ENCODE measurements at regions not wholly inside any gene's neighbourhood (a gene's known extent, or its start where the extent isn't known, plus 50 kb on each side); places are given as distances from the start of the nearest gene placed in this dataset.
"Not testable (repeated sequence)": the region's sequence is repeated elsewhere in the genome, so short reads cannot be mapped to it uniquely, and the experiment has no call there.

DNA sequence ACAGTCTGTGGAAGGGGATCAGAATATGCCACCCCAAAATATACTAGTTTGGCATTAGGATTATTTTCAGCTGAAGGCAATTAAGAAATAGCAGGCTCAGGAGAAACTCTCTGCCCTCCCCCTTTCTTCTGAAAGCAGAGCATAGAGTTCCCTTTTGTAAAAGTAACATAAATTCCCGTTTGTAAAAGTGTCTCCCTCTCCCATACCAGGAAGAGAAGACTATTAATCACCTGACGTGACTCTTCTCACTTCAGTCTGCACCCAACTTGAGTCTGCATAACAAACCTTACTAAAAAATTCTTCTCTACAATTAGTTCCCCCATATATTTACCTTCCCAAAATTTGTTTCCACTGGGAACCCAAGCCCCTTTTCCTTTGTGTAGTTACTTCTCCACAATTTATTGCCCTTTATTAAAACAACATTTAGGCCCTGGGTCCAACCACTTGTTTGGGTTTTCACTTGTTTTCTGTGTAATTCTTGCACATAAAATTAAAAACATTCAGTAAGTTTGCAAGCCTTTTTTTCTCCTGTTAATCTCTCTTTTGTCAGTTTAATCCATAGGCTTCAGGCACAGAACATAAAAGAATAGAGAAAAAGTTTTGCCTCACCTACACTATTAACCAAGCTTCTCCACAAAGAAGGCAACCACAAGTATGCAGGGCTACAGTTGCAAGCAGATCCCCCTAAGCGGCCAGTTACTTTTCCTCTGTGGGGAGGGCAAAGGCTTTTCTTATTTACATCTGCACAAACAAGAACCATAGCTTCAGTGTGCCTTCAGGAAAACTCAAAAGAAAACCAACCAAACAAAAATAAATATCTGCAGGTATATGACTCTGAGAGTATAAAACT lies 73.8 kb upstream of the EPCAM start:
- no peak for DNase-seq (ENCODE audit: low read depth, low spot score)

DNA sequence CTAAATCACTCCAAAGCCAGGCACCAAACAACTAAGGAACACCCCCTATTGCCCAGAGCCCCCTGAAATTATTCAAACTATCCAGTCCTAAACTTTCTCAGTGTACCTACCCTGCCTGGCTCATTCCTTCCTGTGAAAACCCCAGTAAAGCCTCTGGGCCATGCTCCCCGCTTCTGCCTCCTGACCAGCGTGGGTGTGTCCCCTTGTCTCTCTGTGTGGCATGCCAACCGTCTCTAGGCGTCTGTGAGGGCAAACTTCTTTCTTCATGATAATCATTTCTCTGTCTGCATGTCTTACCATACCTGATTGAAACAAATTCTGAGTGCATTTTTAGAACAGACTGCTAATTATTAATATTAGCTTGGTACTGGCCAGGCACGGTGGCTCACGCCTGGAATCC lies 75.1 kb upstream of the EPCAM start:
- no peak for DNase-seq (ENCODE audit: low read depth, low spot score)

DNA sequence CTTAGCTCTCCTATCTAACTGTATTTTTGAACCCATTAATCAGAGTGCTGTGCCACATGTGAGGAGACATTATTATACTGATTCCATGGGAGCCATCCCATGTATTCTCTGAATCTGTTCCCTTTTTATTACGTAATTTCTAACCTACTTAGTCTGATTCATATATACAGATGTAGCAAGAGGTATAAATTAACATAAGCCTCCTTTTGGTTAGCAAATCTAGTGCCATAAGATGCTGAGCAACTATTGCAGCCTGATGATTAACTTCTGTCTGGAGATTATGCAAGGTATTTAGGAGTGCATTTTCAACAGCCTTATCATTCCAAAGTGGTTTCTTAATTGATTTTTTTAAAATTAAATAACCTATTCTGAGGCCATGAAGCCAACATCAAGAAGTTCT lies 80.2 kb upstream of the EPCAM start:
- DNase-seq (ENCODE audit: low read depth, low spot score): no peak

DNA sequence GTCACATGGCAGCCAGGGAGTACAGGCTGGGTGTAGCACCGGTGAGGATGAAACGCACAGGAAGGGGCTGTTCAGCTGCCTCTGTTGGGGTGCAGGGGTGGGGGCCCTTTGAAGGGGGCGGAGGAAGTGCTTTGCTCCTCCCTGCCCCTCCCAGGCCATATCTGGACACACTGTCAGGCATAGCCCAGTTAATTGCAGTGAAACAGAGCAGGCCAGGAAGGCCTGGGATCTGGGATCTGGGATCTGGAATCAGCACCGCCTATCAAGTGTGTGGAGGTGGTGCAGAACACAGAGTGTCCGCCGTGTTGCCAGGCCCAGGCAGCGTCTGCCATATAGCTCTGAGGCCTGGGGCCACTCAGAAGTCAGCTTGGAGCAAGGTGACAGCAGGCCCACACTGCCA lies 85.5 kb upstream of the EPCAM start:
- DNase-seq (ENCODE audit: low read depth, low spot score): no peak

DNA sequence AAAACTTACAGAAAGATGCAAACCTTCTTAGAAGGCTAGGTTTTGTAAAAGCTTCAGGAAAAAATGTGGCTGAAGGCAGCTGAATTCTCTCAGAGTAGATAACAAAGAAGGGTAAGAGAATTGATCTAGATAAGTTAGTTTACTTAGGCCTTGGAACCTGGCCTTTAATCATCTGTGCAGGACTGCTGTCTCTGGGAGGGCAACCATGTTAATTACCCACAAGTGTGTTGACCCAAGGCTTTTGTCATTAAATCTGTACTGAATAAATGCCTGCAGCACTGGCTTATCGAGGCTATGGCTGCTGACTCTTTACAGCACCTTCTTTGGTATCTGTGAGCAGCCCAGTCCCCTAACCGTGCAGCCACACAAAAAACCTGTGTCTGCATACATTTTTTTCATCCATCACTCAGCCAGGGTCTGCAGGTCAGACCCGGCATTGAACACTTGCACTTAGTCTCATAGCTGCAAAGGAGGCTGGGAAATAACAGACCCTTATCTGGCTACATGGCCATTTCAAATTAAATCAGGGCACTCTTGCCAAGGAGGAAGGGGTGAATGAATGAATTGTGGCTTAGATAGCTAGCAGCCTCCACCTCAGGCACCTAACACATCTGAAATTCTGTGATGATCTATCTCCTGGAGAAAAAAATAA lies 86.4 kb upstream of the EPCAM start:
- DNase-seq (ENCODE audit: low read depth, low spot score): no peak

DNA sequence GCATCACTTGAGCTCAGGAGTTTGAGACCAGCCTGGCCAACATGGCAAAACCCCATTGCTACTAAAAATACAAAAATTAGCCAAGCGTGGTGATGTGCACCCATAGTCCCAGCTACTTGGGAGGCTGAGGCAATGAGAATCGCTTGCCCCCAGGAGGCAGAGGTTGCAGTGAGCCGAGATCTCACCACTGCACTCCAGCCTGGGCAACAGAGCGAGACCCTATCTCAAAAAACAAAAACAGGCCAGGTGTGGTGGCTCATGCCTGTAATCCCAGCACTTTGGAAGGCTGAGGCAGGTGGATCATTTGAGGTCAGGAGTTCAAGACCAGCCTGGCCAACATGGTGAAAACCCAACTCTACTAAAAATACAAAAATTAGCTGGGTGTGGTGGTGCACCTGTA lies 89.6 kb upstream of the EPCAM start:
- not testable (repeated sequence) for DNase-seq (ENCODE audit: low read depth, low spot score)

DNA sequence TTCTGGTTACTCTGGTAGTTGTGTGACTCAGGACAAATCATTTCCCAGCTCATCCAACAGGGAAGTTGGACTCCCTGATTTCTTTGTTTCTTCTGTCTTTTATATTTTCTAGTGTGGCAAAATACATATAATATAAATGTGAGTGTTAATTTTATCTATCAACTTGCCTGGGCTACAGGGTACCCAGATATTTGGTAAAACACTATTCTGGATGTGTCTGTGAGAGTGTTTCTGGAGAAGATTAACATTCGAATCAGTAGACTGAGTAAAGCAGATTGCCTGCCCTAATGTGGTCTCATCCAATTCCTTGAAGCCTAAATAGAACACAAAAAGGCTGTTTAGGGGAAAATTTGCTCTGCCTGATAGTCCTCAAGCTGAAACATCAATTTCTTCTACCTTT lies 91.1 kb upstream of the EPCAM start:
- no peak for DNase-seq (ENCODE audit: low read depth, low spot score)

DNA sequence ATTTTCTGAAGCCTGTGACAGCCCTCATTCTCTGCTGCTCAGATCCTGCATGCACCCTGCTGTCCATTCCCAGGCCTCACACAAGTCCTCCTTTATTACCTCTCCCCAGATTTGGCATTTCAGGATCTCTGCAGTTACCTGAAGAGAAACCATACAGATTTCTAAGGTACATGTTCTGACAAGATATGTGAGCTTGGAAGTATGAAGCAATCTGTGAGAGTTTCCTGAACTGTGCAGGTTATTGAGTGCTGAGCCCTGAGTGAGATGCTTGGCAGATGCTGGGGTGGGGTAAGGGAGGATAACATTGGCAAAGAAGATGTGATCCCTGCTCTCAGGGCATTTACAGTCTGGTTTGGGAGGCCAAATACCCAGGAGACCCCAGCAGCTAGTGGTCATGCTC lies 91.9 kb upstream of the EPCAM start:
- DNase-seq (ENCODE audit: low read depth, low spot score): no peak

DNA sequence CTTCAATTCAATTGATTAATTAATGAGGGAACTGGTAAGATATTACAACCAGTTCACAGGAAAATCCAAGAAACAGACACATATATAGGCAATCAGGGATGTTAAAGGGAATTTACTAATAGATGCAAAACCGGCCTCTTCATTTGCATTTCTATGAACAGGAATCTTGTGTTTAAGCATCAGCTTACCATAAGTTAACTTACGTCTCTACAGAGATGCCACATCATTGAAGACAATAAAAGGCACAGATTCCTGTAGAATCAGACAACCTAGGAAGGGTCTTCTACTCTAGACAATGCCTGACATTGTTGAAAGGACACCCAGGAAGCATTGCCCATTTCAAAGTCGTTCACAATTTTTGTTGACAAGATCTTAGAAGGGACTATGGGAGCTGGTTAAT lies 93.0 kb upstream of the EPCAM start:
- DNase-seq (ENCODE audit: low read depth, low spot score): no peak

DNA sequence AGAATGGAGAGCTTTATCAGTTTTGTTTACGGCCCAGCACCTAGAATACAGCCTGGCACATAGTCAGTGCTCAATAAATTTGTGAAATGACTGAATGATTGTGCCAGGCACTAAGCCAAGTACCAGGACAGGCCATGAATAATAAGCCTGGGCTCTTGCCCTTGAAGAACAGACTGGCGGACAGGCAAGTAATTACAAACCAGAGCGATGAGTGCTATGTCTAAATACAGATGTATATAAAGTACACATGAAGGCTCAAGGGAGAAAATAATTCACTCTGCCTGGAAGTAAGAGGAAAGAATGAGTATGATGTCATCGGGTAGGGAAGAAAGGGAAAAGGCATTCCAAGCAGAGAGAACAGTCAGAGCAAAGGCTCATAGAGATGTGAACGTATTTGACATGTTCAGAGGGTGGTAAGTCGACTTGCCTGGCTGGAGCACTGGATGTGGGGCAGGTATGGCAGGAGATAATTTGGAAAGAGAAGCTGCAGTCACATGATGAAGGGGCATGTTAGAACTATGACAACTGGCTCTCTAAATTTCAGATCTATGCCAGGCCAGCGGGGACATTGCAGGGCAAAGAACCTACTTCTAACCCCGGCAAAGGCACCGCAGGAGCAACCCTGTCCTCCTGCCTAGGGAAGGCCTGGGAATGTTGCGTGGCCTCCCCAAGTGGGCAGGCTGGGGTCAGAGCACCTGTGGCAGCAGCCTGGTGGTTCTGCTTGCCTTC lies 94.9 kb upstream of the EPCAM start:
- DNase-seq (ENCODE audit: low read depth, low spot score): no peak

DNA sequence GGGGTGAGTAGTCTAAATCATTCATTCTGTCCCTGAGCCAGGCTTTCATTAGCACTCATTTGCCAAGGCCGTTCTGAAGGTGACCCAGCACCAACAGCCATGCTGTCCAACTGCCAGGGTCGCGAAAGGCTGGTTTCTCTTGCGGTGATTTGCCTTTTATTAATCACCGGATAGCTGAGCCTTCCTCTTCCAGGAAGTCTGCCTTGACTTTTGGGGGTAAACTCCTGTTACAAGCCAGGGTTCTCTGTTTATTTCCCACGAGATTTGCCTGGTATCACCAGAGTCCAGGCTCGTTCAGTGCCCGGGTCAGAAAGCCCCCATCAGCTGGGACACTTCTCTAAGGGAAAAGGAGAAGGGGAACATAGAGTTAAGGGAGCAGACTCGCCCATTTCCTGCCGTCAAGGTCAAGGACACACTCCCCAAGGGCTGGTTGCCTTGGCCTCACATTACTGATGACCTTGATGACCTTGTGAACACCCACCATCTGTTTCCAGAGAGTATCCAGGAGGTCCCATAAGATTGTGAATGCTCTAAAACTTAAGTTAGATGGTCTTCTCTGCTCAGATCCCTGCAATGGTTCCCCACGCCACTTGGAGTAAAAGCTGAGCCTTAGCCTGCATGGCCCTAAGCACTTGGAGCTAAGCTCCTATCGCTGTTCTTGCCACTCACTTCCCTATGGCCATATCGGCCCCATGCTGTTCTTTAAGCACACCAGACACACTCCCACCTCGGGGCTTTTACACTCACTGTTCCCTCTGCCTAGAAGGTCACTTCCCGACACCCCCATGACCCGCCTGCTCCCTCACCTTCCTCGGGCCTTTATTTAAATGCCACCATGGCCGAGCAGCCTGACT lies 96.0 kb upstream of the EPCAM start:
- no peak for DNase-seq (ENCODE audit: low read depth, low spot score)

DNA sequence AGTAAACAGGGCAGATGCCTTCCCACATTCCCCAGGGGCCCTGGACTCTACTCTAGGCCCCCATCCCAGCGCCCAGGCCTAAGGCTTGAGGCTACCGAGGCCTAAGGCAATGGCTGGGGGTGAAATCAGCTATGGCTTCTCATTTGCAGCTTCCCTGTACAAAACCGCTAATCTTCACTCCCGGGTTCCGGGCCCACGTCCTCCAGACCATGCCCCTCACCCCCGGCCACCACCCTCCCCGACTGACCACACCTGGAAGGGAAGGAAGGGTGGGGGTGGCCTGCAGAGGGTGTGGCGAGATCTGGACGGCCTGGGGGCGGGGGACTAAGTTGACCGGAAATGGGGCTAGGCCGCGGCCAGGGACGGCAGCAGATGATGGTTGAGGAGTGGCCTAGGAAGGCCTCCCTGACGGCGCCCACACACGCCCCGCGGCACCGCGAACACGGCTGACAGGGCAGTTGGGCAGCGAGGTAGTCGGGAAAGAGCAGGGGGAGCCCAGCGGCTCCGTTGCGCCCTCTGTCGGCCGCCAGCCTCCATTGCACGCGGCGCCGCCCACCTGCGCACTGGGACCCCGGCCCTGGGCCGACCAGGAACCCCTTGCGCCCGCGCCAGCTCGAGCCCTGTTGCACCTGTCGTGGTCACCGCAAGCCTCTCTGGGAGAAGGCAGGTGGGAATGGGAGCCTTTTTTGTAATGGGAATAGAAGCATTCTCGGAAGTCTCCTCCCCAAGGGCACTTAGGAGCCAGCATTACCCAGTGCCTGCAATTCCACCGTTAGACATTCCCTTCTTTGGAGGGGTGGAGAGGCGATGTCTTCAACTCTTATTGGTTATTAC lies 95.9 kb upstream of the CALM2 start:
- DNase-seq (ENCODE audit: low read depth, low spot score): no peak

DNA sequence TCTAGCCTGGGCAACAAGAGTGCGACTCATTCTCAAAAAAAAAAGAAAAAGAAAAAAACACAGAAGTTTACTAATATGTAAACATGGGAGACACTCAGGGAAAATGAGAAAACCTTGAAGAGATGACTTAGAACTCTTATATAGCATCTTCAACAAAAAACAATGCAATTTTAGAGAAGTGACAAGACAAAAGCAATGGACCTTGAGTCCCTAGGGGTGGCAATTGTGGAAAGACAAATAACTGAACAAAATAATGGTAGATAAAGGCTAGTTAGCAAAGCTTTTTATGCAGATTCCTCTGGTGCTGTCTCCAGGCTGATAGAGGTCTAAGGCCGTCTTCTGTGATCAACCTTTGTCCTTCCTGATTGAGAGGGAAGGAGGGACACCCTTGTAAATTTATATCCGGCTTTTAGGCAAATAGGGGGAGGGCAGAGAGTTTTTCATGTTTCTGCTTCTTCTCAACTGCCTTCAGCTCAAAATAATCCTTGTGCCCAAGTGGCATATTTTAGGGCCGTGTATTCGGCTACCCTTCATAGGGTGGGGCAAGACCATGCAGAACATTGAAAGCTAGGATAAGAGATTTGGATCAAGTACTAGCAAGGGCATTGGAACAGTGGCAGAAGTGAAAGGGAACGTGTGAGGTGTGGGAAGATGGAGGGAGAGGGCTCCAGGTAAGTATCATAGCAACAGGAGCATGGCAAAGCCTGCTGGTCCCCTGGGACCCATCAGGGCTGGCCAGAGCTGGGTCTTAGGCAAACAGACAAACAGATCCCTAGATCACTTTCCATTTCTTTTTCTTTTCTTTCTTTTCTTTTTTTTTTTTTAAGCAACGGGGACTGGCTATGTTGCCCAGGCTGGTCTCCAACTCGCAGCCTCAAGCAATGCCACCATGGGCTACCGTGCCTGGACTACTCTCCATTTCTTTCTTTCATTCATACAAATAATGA lies 95.0 kb upstream of the CALM2 start:
- DNase-seq (ENCODE audit: low read depth, low spot score): no peak

DNA sequence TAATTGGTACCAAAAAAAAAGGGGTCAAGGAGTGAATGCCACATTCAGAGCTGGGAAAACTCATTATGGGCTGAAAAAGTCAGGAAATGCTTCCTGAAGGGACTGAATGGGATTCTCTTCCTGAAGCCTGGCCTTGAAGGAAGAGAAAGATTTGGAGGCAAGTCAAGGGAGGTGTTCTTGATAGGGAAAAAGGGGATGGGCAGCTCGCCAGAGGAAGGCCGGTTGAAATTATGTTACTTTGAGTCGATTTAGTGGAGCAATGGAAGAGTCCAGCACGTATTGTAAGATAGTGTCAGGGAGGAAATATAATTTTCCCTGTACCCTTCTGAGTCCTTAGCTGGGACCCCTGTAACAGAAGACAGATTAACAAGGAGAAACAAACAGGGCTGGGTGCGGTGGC lies 94.1 kb upstream of the CALM2 start:
- DNase-seq (ENCODE audit: low read depth, low spot score): no peak

DNA sequence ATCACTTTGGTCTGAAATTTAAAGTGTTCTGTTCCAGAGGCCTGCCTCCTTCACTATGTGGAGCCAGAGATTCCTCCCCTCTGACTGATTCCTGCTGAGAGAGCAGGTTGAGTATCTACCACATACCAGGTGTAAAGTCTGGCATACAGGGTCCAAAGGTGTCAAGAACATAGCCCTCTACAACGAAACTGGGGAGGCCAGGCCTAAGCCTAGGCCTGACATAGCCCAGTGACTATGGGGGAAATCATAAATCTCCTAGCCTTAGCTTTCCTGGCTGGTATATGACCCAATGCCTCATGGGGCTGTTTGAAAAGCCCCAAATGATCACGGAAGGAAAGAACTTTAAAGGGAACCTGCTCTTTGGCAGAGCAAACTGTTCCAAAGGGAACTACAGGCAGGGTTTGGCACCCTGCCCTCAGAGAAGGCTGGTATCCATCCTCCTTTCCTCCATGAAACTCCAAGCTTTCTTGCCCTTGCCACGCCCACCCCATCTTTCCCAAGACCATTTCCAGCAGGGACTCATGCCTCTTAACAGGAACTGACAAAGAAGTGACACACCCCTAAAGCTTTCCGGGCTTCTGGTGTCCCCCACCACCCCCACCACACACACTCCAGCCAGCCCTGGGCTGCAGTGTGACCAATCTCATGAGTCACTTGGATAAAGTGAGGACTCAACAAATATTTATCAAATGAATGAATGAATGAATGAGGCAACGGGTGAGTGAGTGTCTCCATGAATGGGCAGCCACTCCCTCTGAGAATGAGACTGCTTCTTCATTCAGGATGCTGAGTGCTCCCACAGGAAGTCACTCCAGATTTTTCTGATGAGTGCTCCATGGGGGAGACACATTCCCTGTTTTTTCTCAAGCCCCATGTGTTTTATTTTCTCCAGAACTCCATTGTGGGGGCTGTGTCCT lies 93.3 kb upstream of the CALM2 start:
- DNase-seq (ENCODE audit: low read depth, low spot score): peak; percentile 79

DNA sequence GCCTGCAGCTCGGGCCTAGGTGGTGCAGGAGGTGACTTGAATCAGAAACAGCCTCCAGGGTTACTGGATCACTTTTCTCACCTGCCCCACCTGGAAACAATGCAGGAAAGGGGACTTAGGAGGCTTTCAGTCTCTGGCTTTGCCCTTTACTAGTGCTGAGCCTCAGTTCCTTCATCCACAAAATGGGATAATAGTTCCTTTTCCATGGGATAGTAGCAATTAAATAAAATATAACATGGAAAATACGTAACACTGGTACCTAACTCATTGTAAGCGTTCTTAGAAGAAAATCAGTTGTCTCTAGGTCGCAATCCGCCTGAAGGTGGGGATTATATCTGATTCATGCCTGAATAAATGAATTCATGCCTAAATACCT lies 91.4 kb upstream of the CALM2 start:
- no peak for DNase-seq (ENCODE audit: low read depth, low spot score)

DNA sequence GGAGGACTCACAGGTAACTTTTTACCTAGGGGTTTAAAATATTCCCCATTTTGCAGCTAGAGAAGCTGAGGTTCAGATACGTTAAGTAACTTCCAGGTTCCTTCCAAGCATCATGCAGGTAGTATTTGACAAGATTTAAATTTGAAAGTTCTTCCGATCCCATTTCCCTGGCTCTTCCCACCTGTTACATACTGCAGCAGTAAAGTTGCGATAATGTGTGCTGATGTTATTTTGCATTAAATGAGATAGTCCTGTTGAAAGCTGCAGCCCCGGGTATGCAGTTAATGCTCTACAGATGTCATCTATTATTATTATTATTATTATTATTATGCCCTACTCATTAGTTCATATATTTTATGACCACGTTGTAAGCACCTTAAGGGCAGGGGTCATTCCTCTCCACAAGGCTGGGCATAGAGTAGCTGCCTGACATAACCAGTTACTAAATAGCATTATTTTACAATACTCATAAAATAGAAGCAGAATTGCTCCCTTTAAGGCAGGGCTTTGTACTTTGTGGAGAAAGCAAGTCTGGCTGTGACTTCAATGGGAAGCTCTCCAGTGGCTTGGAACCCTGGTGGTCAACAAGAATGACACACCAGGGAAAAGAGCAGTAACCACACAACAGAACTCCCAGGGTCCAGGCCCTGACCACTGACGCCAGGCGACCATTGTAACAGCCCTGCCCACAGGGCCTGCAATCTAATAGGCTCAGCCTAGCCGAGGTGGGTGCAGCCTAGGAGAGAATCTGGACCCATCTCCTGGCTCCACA lies 90.8 kb upstream of the CALM2 start:
- no peak for DNase-seq (ENCODE audit: low read depth, low spot score)

DNA sequence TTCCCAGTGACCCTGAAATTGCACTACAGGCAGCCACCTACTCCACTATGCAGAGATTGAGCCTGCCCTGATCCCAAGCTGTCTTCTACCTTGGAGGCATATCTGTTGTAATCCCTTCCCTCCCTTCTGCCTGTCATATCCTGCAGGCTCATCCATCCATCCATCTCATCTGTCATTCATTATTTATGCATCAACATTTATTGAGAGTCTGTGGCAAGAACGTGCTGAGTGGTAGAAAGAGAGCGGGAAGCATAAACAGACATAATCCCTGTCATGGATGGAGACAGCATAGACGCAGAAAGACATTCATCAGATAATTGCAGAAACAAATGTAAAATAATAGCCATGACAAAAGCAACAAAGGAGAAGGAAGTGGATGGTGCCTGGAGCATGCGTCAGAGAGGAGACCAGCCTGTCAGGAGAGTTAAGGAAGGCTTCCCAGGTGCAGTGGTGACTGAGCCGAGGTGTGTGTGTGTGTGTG lies 89.5 kb upstream of the CALM2 start:
- DNase-seq (ENCODE audit: low read depth, low spot score): no peak

All from pulmonary artery endothelial cell (primary cell).